Mesenchymal stem cell (in vitro differentiated cells and primary cell): ENCODE measurements at regions not wholly inside any gene's neighbourhood (a gene's known extent, or its start where the extent isn't known, plus 50 kb on each side); places are given as distances from the start of the nearest gene placed in this dataset.

Experiments
- DNase-seq: peaks from one replicate; pipeline ENCODE4 v3.0.0-alpha.2; 2013
- H2AFZ ChIP-seq: one replicate; pipeline ENCODE4 v1.6.1; 2013; ENCODE audit warnings: low read depth, mild to moderate bottlenecking, control low read depth, inconsistent platforms, low read length, moderate library complexity
- H2AK5ac ChIP-seq: 2 replicates; pipeline ENCODE4 v1.6.1; 2013; ENCODE audit warnings: low read length, moderate library complexity, mild to moderate bottlenecking, inconsistent platforms; ENCODE audit not compliant: severe bottlenecking
- H2BK120ac ChIP-seq: one replicate; pipeline ENCODE4 v1.6.1; 2013; ENCODE audit warnings: low read depth, mild to moderate bottlenecking, inconsistent platforms, low read length, moderate library complexity
- H2BK12ac ChIP-seq, 2 experiments: one replicate each; pipeline ENCODE4 v1.6.1; 2013; ENCODE audit warnings: inconsistent platforms in 2 of 2, low read length in 2 of 2, mild to moderate bottlenecking in 2 of 2, moderate library complexity in 2 of 2, control low read depth in 1 of 2
- H2BK15ac ChIP-seq: one replicate; pipeline ENCODE4 v1.6.1; 2013; ENCODE audit warnings: mild to moderate bottlenecking, low read depth, inconsistent platforms; ENCODE audit not compliant: poor library complexity, severe bottlenecking
- H2BK5ac ChIP-seq: 2 replicates; pipeline ENCODE4 v1.6.1; 2013; ENCODE audit warnings: low read depth, mild to moderate bottlenecking, low read length, control low read depth, inconsistent platforms; ENCODE audit not compliant: poor library complexity, severe bottlenecking
- H3K14ac ChIP-seq, 2 experiments: one replicate each; pipeline ENCODE4 v1.6.1; 2013; ENCODE audit warnings: inconsistent platforms in 2 of 2, low read length in 2 of 2, control low read depth in 1 of 2, mild to moderate bottlenecking in 1 of 2, moderate library complexity in 1 of 2
- H3K18ac ChIP-seq, 2 experiments: one replicate each; pipeline ENCODE4 v1.6.1; 2013; ENCODE audit warnings: inconsistent platforms in 2 of 2, low read length in 2 of 2, control low read depth in 1 of 2, low read depth in 1 of 2, mild to moderate bottlenecking in 1 of 2
- H3K23ac ChIP-seq, 2 experiments: one replicate each; pipeline ENCODE4 v1.6.1; 2013; ENCODE audit warnings: inconsistent platforms in 2 of 2, low read length in 2 of 2, mild to moderate bottlenecking in 2 of 2, moderate library complexity in 2 of 2, control low read depth in 1 of 2
- H3K27ac ChIP-seq: 2 replicates; pipeline ENCODE4 v1.5.1; 2013; ENCODE audit warnings: mild to moderate bottlenecking, moderate library complexity, low read length, control low read depth, inconsistent platforms; ENCODE audit not compliant: poor library complexity, severe bottlenecking
- H3K27me3 ChIP-seq, 2 experiments: 2 replicates each; pipeline versions ENCODE4 v1.6.1 to v1.7.0; 2013; ENCODE audit warnings: low read length in 2 of 2, mild to moderate bottlenecking in 2 of 2, moderate library complexity in 2 of 2, control low read depth in 1 of 2, inconsistent platforms in 1 of 2; ENCODE audit not compliant: control insufficient read depth in 1 of 2, insufficient read depth in 1 of 2
- H3K36me3 ChIP-seq, 2 experiments: 2 replicates each; pipeline versions ENCODE4 v1.6.1 to v1.7.0; 2013; ENCODE audit warnings: low read length in 2 of 2, control low read depth in 1 of 2, inconsistent platforms in 1 of 2, low read depth in 1 of 2, mild to moderate bottlenecking in 1 of 2; ENCODE audit not compliant: insufficient read depth in 2 of 2, control insufficient read depth in 1 of 2
- H3K4ac ChIP-seq, 2 experiments: one replicate each; pipeline ENCODE4 v1.6.1; 2013; ENCODE audit warnings: inconsistent platforms in 2 of 2, low read length in 2 of 2, mild to moderate bottlenecking in 2 of 2, moderate library complexity in 2 of 2, control low read depth in 1 of 2, low read depth in 1 of 2
- H3K4me1 ChIP-seq: 2 replicates; pipeline ENCODE4 v1.6.1; 2013; ENCODE audit warnings: low read depth, low read length, control low read depth; ENCODE audit not compliant: control insufficient read depth, insufficient read depth
- H3K4me2 ChIP-seq: 2 replicates; pipeline ENCODE4 v1.6.1; 2013; ENCODE audit warnings: low read length, mild to moderate bottlenecking, inconsistent platforms; ENCODE audit not compliant: poor library complexity, severe bottlenecking
- H3K4me3 ChIP-seq, 2 experiments: 2 replicates each; pipeline versions ENCODE4 v1.5.1 to v1.7.0; 2013; ENCODE audit warnings: low read length in 2 of 2, mild to moderate bottlenecking in 2 of 2, control low read depth in 1 of 2, low read depth in 1 of 2; ENCODE audit not compliant: insufficient read depth in 1 of 2
- H3K79me1 ChIP-seq: replicated peaks from 2 replicates; pipeline ENCODE4 v1.6.1; 2013; ENCODE audit warnings: mild to moderate bottlenecking, control low read depth, low read length, inconsistent platforms; ENCODE audit not compliant: poor library complexity, severe bottlenecking
- H3K9ac ChIP-seq: 2 replicates; pipeline ENCODE4 v1.7.0; 2013; ENCODE audit warnings: mild to moderate bottlenecking, low read length, moderate library complexity
- H3K9me3 ChIP-seq: 2 replicates; pipeline ENCODE4 v1.7.0; 2013; ENCODE audit warnings: mild to moderate bottlenecking, low read length; ENCODE audit not compliant: control insufficient read depth
- H4K8ac ChIP-seq: one replicate; pipeline ENCODE4 v1.6.1; 2013; ENCODE audit warnings: inconsistent platforms, mild to moderate bottlenecking, low read length, moderate library complexity
- H4K91ac ChIP-seq: one replicate; pipeline ENCODE4 v1.6.1; 2013; ENCODE audit warnings: mild to moderate bottlenecking, low read length, inconsistent platforms
- WGBS: methylation state at CpG from one replicate; pipeline ENCODE4 v1.1.7; 2013; ENCODE audit warnings: mixed read lengths; 5-methylcytosine and 5-hydroxymethylcytosine counted together

DNA sequence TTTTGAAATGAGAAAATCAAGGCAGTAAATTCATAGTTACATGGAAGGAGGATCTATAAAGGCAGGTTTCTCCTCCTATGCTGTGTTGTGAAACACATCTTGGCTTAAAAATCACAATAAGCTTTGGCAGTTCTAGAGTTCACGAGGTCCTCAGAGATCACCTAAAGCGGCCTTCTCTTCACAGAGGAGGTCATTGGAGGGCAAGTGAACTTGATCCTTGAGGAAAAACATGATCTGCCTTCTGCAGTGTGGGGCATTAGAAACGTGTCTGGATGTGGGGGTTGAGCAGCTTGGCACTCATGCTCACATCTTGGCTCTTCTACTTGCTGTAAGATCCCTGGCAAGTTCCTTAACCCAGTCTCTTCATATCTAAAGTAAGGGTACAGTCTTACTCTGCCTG is 96.1 kb upstream of the BMPER start:
- no peak overlapping the region for H3K23ac ChIP-seq

DNA sequence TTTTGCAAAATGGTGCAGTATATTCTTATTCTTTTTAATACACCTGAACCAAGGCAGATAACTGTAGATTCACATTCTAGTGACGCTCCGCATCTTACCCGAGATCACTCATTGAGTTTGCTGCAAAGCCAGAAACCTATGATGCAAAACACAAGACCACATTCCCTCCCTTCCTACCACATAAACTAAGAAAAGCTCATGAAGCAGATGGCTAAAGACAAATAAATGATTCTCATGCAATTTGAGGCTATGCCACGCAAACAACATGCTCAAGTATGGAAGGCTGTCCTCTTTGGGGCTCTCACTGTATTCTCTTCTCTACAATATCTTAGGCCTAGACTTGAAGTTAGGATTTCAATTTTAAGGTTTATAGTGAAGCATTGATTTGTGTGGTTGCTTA is 95.0 kb upstream of the BMPER start:
- H3K36me3 ChIP-seq = no peaks in the 10 kb centered on the region
- no peaks in the 10 kb centered on the region for H3K27me3 ChIP-seq
- H3K23ac ChIP-seq = no peak overlapping the region
- H3K4me1 ChIP-seq = peaks cover 10% of the 10 kb centered on the region
- H2BK5ac ChIP-seq = no peak overlapping the region
- H2BK120ac ChIP-seq = no peak overlapping the region
- H3K4ac ChIP-seq = no peak overlapping the region
- DNase-seq = no peak
- no peak overlapping the region for H3K4me3 ChIP-seq
- no peaks in the 10 kb centered on the region for H3K79me1 ChIP-seq
- H4K8ac ChIP-seq = no peak overlapping the region
- no peak overlapping the region for H3K27ac ChIP-seq
- 95% methylated on average over 4 of the region's 4 CpGs for WGBS
- H3K4me2 ChIP-seq = no peak overlapping the region
- no peak overlapping the region for H2AK5ac ChIP-seq
- no peak overlapping the region for H4K91ac ChIP-seq
- H2BK12ac ChIP-seq = no peak overlapping the region
- H3K18ac ChIP-seq = no peak overlapping the region
- no peak overlapping the region for H3K9ac ChIP-seq
- no peak overlapping the region for H3K14ac ChIP-seq
- H3K9me3 ChIP-seq = no peaks in the 10 kb centered on the region
- H2BK15ac ChIP-seq = no peak overlapping the region
- no peak overlapping the region for H2AFZ ChIP-seq

More for the DNA sequence above, 96.1 kb upstream of the BMPER start:
- no peaks in the 10 kb centered on the region for H3K27me3 ChIP-seq
- peak overlapping the region; percentile 23 for H2AK5ac ChIP-seq
- H3K14ac ChIP-seq = no peak overlapping the region
- H3K79me1 ChIP-seq = no peaks in the 10 kb centered on the region
- no peak overlapping the region for H2BK12ac ChIP-seq
- H2BK120ac ChIP-seq = no peak overlapping the region
- DNase-seq = no peak
- H3K4ac ChIP-seq = no peak overlapping the region
- no peaks in the 10 kb centered on the region for H3K36me3 ChIP-seq
- H3K27ac ChIP-seq = no peak overlapping the region
- peaks cover 10% of the 10 kb centered on the region for H3K4me1 ChIP-seq
- H3K9ac ChIP-seq = peak overlapping the region; percentile 79
- H2AFZ ChIP-seq = no peak overlapping the region
- H4K91ac ChIP-seq = no peak overlapping the region
- H3K18ac ChIP-seq = no peak overlapping the region
- no peak overlapping the region for H3K4me2 ChIP-seq
- H3K4me3 ChIP-seq = no peak overlapping the region
- WGBS = 69% methylated on average over 3 of the region's 3 CpGs
- H4K8ac ChIP-seq = no peak overlapping the region
- H2BK5ac ChIP-seq = no peak overlapping the region
- no peaks in the 10 kb centered on the region for H3K9me3 ChIP-seq
- no peak overlapping the region for H2BK15ac ChIP-seq

DNA sequence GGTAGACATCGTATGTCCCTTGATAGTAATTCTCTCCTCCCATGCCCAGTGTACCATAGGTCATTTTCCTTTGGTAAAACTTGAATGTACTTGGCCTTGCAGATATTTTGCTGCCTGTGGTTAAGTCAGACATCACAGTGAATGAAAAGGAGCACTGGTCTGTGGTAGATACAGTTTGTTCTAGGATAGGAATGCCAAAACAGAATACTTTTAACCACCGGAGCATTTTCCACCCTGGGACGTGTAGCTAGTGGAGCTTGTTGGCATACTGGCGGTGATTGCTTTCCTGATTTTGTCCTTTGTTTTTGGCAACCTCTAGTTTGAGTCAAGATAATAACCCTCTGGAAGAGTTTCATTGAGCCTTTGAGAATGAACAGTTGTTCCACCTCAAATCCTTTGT is 92.0 kb upstream of the BMPER start:
- H2AFZ ChIP-seq = no peak overlapping the region
- H3K14ac ChIP-seq = no peak overlapping the region
- no peak overlapping the region for H2BK15ac ChIP-seq
- no peak overlapping the region for H3K4me3 ChIP-seq
- peaks cover 2% of the 10 kb centered on the region for H3K4me1 ChIP-seq
- H2BK5ac ChIP-seq = no peak overlapping the region
- H3K27me3 ChIP-seq = no peaks in the 10 kb centered on the region
- 98% methylated on average over 4 of the region's 4 CpGs for WGBS
- H2BK12ac ChIP-seq = no peak overlapping the region
- no peaks in the 10 kb centered on the region for H3K79me1 ChIP-seq
- no peak overlapping the region for H3K9ac ChIP-seq
- no peak for DNase-seq
- no peak overlapping the region for H3K18ac ChIP-seq
- H3K4me2 ChIP-seq = no peak overlapping the region
- H4K8ac ChIP-seq = no peak overlapping the region
- no peaks in the 10 kb centered on the region for H3K9me3 ChIP-seq
- no peak overlapping the region for H3K27ac ChIP-seq
- H2AK5ac ChIP-seq = no peak overlapping the region
- H3K23ac ChIP-seq = no peak overlapping the region
- H3K36me3 ChIP-seq = no peaks in the 10 kb centered on the region
- no peak overlapping the region for H4K91ac ChIP-seq
- H3K4ac ChIP-seq = no peak overlapping the region
- H2BK120ac ChIP-seq = no peak overlapping the region

DNA sequence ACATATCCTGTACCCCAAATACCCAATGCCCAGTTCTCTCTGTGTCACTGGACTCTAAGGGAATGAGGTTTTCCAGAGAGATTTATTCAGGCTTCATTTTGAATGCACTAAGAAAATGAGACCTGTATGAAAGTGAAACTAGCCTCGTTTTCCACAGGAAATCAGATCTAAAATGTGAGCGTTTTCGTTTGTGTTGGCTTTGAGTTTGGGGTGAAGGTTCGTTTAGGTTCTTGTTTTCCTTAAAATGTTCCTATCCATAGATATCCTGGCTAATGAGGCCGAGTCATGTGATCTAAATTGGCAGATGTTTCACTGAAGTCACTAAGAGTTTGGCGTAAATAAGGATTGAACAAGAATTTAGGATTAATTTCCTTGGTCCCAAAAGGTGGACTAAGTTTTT is 90.9 kb upstream of the BMPER start:
- H2BK12ac ChIP-seq = no peak overlapping the region
- H3K4ac ChIP-seq = no peak overlapping the region
- no peaks in the 10 kb centered on the region for H3K27me3 ChIP-seq
- peak overlapping the region; percentile 77 for H3K9ac ChIP-seq
- no peak overlapping the region for H2AFZ ChIP-seq
- H3K27ac ChIP-seq = no peak overlapping the region
- no peaks in the 10 kb centered on the region for H3K4me1 ChIP-seq
- H3K79me1 ChIP-seq = no peaks in the 10 kb centered on the region
- no peak overlapping the region for H2BK5ac ChIP-seq
- H3K23ac ChIP-seq = no peak overlapping the region
- H3K9me3 ChIP-seq = no peaks in the 10 kb centered on the region
- no peak overlapping the region for H2BK120ac ChIP-seq
- H2BK15ac ChIP-seq = no peak overlapping the region
- DNase-seq = no peak
- H4K91ac ChIP-seq = no peak overlapping the region
- no peak overlapping the region for H3K14ac ChIP-seq
- no peak overlapping the region for H2AK5ac ChIP-seq
- H3K36me3 ChIP-seq = no peaks in the 10 kb centered on the region
- H3K18ac ChIP-seq = no peak overlapping the region
- H4K8ac ChIP-seq = no peak overlapping the region
- peak overlapping the region in 1 of 2 experiments; percentile 52 for H3K4me3 ChIP-seq
- H3K4me2 ChIP-seq = no peak overlapping the region
- WGBS = 94% methylated on average over 5 of the region's 6 CpGs
